SK-N-SH (cell line): ENCODE measurements at regions not wholly inside any gene's neighbourhood (a gene's known extent, or its start where the extent isn't known, plus 50 kb on each side); places are given as distances from the start of the nearest gene placed in this dataset.
A peak's percentile ranks its signal among the peaks of the same experiment; 100 is the strongest.

Experiments
- CTCF ChIP-seq: fragments of 200-600 bp; sonication (generic); IDR thresholded peaks from 2 replicates; pipeline ENCODE4 v1.6.1; 2017; ENCODE audit warnings: antibody characterized with exemption, mild to moderate bottlenecking, moderate library complexity
- GABPA ChIP-seq: IDR thresholded peaks from 2 replicates; pipeline ENCODE4 v1.4.0; 2012; ENCODE audit warnings: low read depth, mild to moderate bottlenecking
- MXI1 ChIP-seq: IDR thresholded peaks from 2 replicates; pipeline ENCODE4 v1.6.1; 2012; ENCODE audit warnings: mild to moderate bottlenecking, low read depth, low read length, improper control_type of control experiment
- POLR2AphosphoS5 ChIP-seq: IDR thresholded peaks from 2 replicates; pipeline ENCODE4 v1.6.1; 2012; ENCODE audit warnings: low read depth, low read length
- RAD21 ChIP-seq: IDR thresholded peaks from 2 replicates; pipeline ENCODE4 v1.6.1; 2012; ENCODE audit warnings: mild to moderate bottlenecking, low read length
- SIN3A ChIP-seq: IDR thresholded peaks from 2 replicates; pipeline ENCODE4 v1.6.1; 2012; ENCODE audit warnings: low read depth, mild to moderate bottlenecking, low read length, moderate library complexity, borderline replicate concordance
- TAF1 ChIP-seq: IDR thresholded peaks from 2 replicates; pipeline ENCODE4 v1.6.1; 2012; ENCODE audit warnings: low read depth, mild to moderate bottlenecking, low read length, moderate library complexity, borderline replicate concordance
- TEAD4 ChIP-seq: IDR thresholded peaks from 2 replicates; pipeline ENCODE4 v1.4.0; 2012; ENCODE audit warnings: mild to moderate bottlenecking, borderline replicate concordance; ENCODE audit not compliant: insufficient read depth
- USF2 ChIP-seq: fragments of 150-350 bp; IDR thresholded peaks from 2 replicates; pipeline ENCODE4 v1.6.1; 2017; ENCODE audit warnings: antibody characterized with exemption, low read length, low read depth, borderline replicate concordance
- YY1 ChIP-seq: IDR thresholded peaks from 2 replicates; pipeline ENCODE4 v1.4.0; 2012; ENCODE audit warnings: low read depth, mild to moderate bottlenecking
- TF ChIP-seq, protein P1 (sequence below): IDR thresholded peaks from 2 replicates; pipeline ENCODE4 v1.6.1; 2012; ENCODE audit warnings: mild to moderate bottlenecking, low read depth, low read length, moderate library complexity

GRCh38 chr15:62483814-62484213 lies 318.7 kb upstream of the C2CD4B start:
- TF ChIP-seq GABPA (no peak), CTCF (no peak), YY1 (no peak), SIN3A (no peak), TAF1 (no peak), RAD21 (0 out of 2 replicates have a peak, but pooled peaks have one; percentile 3), MXI1 (no peak), USF2 (no peak), POLR2AphosphoS5 (no peak), TEAD4 (no peak)
- TF ChIP-seq, protein P1, sequence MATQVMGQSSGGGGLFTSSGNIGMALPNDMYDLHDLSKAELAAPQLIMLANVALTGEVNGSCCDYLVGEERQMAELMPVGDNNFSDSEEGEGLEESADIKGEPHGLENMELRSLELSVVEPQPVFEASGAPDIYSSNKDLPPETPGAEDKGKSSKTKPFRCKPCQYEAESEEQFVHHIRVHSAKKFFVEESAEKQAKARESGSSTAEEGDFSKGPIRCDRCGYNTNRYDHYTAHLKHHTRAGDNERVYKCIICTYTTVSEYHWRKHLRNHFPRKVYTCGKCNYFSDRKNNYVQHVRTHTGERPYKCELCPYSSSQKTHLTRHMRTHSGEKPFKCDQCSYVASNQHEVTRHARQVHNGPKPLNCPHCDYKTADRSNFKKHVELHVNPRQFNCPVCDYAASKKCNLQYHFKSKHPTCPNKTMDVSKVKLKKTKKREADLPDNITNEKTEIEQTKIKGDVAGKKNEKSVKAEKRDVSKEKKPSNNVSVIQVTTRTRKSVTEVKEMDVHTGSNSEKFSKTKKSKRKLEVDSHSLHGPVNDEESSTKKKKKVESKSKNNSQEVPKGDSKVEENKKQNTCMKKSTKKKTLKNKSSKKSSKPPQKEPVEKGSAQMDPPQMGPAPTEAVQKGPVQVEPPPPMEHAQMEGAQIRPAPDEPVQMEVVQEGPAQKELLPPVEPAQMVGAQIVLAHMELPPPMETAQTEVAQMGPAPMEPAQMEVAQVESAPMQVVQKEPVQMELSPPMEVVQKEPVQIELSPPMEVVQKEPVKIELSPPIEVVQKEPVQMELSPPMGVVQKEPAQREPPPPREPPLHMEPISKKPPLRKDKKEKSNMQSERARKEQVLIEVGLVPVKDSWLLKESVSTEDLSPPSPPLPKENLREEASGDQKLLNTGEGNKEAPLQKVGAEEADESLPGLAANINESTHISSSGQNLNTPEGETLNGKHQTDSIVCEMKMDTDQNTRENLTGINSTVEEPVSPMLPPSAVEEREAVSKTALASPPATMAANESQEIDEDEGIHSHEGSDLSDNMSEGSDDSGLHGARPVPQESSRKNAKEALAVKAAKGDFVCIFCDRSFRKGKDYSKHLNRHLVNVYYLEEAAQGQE, result no peak
